ENCODE measurements at regions not wholly inside any gene's neighbourhood (a gene's known extent, or its start where the extent isn't known, plus 50 kb on each side); places are given as distances from the start of the nearest gene placed in this dataset.

GRCh38 chr12:125573271-125573670 is 508.0 kb downstream of the AACS start:
- Histone ChIP-seq H3K9ac (ENCODE audit: low read length) (no peak overlapping the region), H3K4me3 (ENCODE audit: low read depth, low read length, poor library complexity, severe bottlenecking) (no peak overlapping the region), H4K20me1 (ENCODE audit: insufficient read depth, low read length) (no peaks in the 10 kb centered on the region), H3K9me2 (ENCODE audit: low read depth, low read length) (no peaks in the 10 kb centered on the region; the same call in 1 of the 2 replicates), H3F3A (ENCODE audit: insufficient read depth, low read length) (no peaks in the 10 kb centered on the region), H3K4me2 (ENCODE audit: low read length) (no peak overlapping the region), H3K4me1 (ENCODE audit: insufficient read depth, low read length, severe bottlenecking) (no peaks in the 10 kb centered on the region), H3K27me3 (ENCODE audit: insufficient read depth, low read length) (no peaks in the 10 kb centered on the region), H3K36me3 (ENCODE audit: insufficient read depth, low read length) (no peaks in the 10 kb centered on the region), H2AFZ (ENCODE audit: low read length) (no peak overlapping the region), H3K79me2 (ENCODE audit: insufficient read depth, low read length) (no peaks in the 10 kb centered on the region), H3K9me3 (ENCODE audit: low read length) (no peaks in the 10 kb centered on the region), H3K27ac (ENCODE audit: low read depth, low read length, poor library complexity, severe bottlenecking) (no peak overlapping the region)
- TF ChIP-seq EZH2 (IDR thresholded peaks at IDR 0.05; ENCODE audit: borderline replicate concordance, low read length), result no peak
- no peak for TF ChIP-seq CTCF (IDR thresholded peaks at IDR 0.05; ENCODE audit: low read length)

GRCh38 chr12:125577334-125577733 is 512.1 kb downstream of the AACS start:
- Histone ChIP-seq H3F3A (ENCODE audit: insufficient read depth, low read length) (no peaks in the 10 kb centered on the region), H3K4me3 (ENCODE audit: low read depth, low read length, poor library complexity, severe bottlenecking) (no peak overlapping the region), H3K4me1 (ENCODE audit: insufficient read depth, low read length, severe bottlenecking) (no peaks in the 10 kb centered on the region)

GRCh38 chr12:125579916-125580315 is 514.7 kb downstream of the AACS start:
- H2AFZ ChIP-seq (ENCODE audit: low read length), result no peak overlapping the region
- H3K4me1 ChIP-seq (ENCODE audit: insufficient read depth, low read length, severe bottlenecking), result no peaks in the 10 kb centered on the region
- no peak overlapping the region for H3K4me2 ChIP-seq (ENCODE audit: low read length)
- H3F3A ChIP-seq (ENCODE audit: insufficient read depth, low read length), result no peaks in the 10 kb centered on the region
- H3K9me2 ChIP-seq (ENCODE audit: low read depth, low read length), result no peaks in the 10 kb centered on the region; the same call in 1 of the 2 replicates
- no peaks in the 10 kb centered on the region for H3K79me2 ChIP-seq (ENCODE audit: insufficient read depth, low read length)
- no peak for TF ChIP-seq CTCF (IDR thresholded peaks at IDR 0.05; ENCODE audit: low read length)
- TF ChIP-seq EZH2 (IDR thresholded peaks at IDR 0.05; ENCODE audit: borderline replicate concordance, low read length), result no peak
- H3K9me3 ChIP-seq (ENCODE audit: low read length), result no peaks in the 10 kb centered on the region
- no peaks in the 10 kb centered on the region for H3K36me3 ChIP-seq (ENCODE audit: insufficient read depth, low read length)
- H3K9ac ChIP-seq (ENCODE audit: low read length), result no peak overlapping the region
- no peak overlapping the region for H3K27ac ChIP-seq (ENCODE audit: low read depth, low read length, poor library complexity, severe bottlenecking)
- H3K4me3 ChIP-seq (ENCODE audit: low read depth, low read length, poor library complexity, severe bottlenecking), result no peak overlapping the region
- no peaks in the 10 kb centered on the region for H4K20me1 ChIP-seq (ENCODE audit: insufficient read depth, low read length)
- H3K27me3 ChIP-seq (ENCODE audit: insufficient read depth, low read length), result no peaks in the 10 kb centered on the region

More at GRCh38 chr12:125577334-125577733, 512.1 kb downstream of the AACS start:
- Histone ChIP-seq H3K4me2 (ENCODE audit: low read length) (no peak overlapping the region), H3K36me3 (ENCODE audit: insufficient read depth, low read length) (no peaks in the 10 kb centered on the region), H3K27me3 (ENCODE audit: insufficient read depth, low read length) (no peaks in the 10 kb centered on the region), H3K9me2 (ENCODE audit: low read depth, low read length) (no peaks in the 10 kb centered on the region; the same call in 1 of the 2 replicates), H4K20me1 (ENCODE audit: insufficient read depth, low read length) (no peaks in the 10 kb centered on the region), H3K9me3 (ENCODE audit: low read length) (no peaks in the 10 kb centered on the region), H3K79me2 (ENCODE audit: insufficient read depth, low read length) (no peaks in the 10 kb centered on the region), H3K9ac (ENCODE audit: low read length) (no peak overlapping the region), H3K27ac (ENCODE audit: low read depth, low read length, poor library complexity, severe bottlenecking) (no peak overlapping the region), H2AFZ (ENCODE audit: low read length) (no peak overlapping the region)
- no peak for TF ChIP-seq EZH2 (IDR thresholded peaks at IDR 0.05; ENCODE audit: borderline replicate concordance, low read length)
- TF ChIP-seq CTCF (IDR thresholded peaks at IDR 0.05; ENCODE audit: low read length), result no peak
